ENCODE measurements at regions not wholly inside any gene's neighbourhood (a gene's known extent, or its start where the extent isn't known, plus 50 kb on each side); places are given as distances from the start of the nearest gene placed in this dataset.
A peak's percentile ranks its signal among the peaks of the same experiment; 100 is the strongest.

GRCh38 chr7:94332571-94332970 is 62.1 kb upstream of the COL1A2 start:
- ChIA-PET CTCF (interaction anchor here (2.3 kb wide), 1 partner anchor 12 kb away, joined by 5 read pairs; no protein-coding TSS in a partner anchor), POLR2A (no interaction called here)
- ATAC-seq: no peak
- H3K4me1 ChIP-seq: no peaks in the 10 kb centered on the region
- H3K4me2 ChIP-seq: no peak overlapping the region
- FAIRE-seq: no peak
- peak in 1 of 2 experiments; percentile 4 for DNase-seq (ENCODE audit: low read depth in 1 of 2, low spot score in 1 of 2)
- H3K4me3 ChIP-seq: no peak overlapping the region
- no peak for TF ChIP-seq MYC (IDR thresholded peaks at IDR 0.05; ENCODE audit: borderline replicate concordance, low read length)
- TF ChIP-seq POLR2AphosphoS2 (conservative IDR thresholded peaks at IDR 0.05; ENCODE audit: low read length): no peak
- TF ChIP-seq CBX8 (IDR thresholded peaks at IDR 0.05): no peak
- no peak for TF ChIP-seq JUNB (IDR thresholded peaks at IDR 0.05)
- no peak for TF ChIP-seq RFX5 (IDR thresholded peaks at IDR 0.05)
- TF ChIP-seq PBX3 (IDR thresholded peaks at IDR 0.05): no peak
- TF ChIP-seq EHMT2 (IDR thresholded peaks at IDR 0.05; ENCODE audit: low read depth): no peak
- TF ChIP-seq JUN (IDR thresholded peaks at IDR 0.05): no peak
- TF ChIP-seq KDM5A (IDR thresholded peaks at IDR 0.05): no peak
- no peak for TF ChIP-seq PHF8 (IDR thresholded peaks at IDR 0.05; ENCODE audit: borderline replicate concordance, low read depth)
- no peak for TF ChIP-seq GATA3 (IDR thresholded peaks at IDR 0.05; ENCODE audit: borderline replicate concordance)
- no peak for TF ChIP-seq FOSL2 (IDR thresholded peaks at IDR 0.05)
- TF ChIP-seq FOSL2 (CRISPR knock-in tag; IDR thresholded peaks at IDR 0.05): no peak
- no peak for TF ChIP-seq EP300 (IDR thresholded peaks at IDR 0.05)
- no peak for TF ChIP-seq ZSCAN20 (CRISPR knock-in tag; IDR thresholded peaks at IDR 0.05)
- no peak for TF ChIP-seq MAFK (IDR thresholded peaks at IDR 0.05; ENCODE audit: partially characterized antibody)
- TF ChIP-seq CEBPB (IDR thresholded peaks at IDR 0.05): no peak
- no peak for TF ChIP-seq ESRRA (IDR thresholded peaks at IDR 0.05; ENCODE audit: borderline replicate concordance, low read length)
- no peak for TF ChIP-seq NFE2L2 (conservative IDR thresholded peaks at IDR 0.05; ENCODE audit: low read length)
- no peak for TF ChIP-seq E2F6 (IDR thresholded peaks at IDR 0.05; ENCODE audit: borderline replicate concordance, low read depth)
- no peak for TF ChIP-seq HEYL (CRISPR knock-in tag; IDR thresholded peaks at IDR 0.05)
- H3K9me3 ChIP-seq: no peaks in the 10 kb centered on the region
- H3K27ac ChIP-seq: no peak overlapping the region
- 83% methylated on average over 2 of the region's 2 CpGs for WGBS (ENCODE audit: missing lambda C conversion rate)

GRCh38 chr7:94333810-94334209 is 60.9 kb upstream of the COL1A2 start:
- no peak for FAIRE-seq
- Histone ChIP-seq H3K9me3 (no peaks in the 10 kb centered on the region), H3K4me2 (no peak overlapping the region), H3K27ac (no peak overlapping the region), H3K4me1 (no peaks in the 10 kb centered on the region), H3K4me3 (no peak overlapping the region)
- no peak for DNase-seq (ENCODE audit: low read depth in 1 of 2, low spot score in 1 of 2)
- POLR2A ChIA-PET: no interaction called here
- CTCF ChIA-PET: interaction anchor here (1.6 to 2.3 kb wide), 2 partner anchors 8 to 11 kb away, joined by 3 to 5 read pairs; no protein-coding TSS in a partner anchor
- no peak for ATAC-seq
- TF ChIP-seq ZFP36 (IDR thresholded peaks at IDR 0.05; ENCODE audit: borderline replicate concordance, partially characterized antibody): no peak
- no peak for TF ChIP-seq PHF8 (IDR thresholded peaks at IDR 0.05; ENCODE audit: borderline replicate concordance, low read depth)
- TF ChIP-seq HOXA7 (CRISPR knock-in tag; IDR thresholded peaks at IDR 0.05): no peak
- no peak for TF ChIP-seq ELK1 (IDR thresholded peaks at IDR 0.05; ENCODE audit: low read depth, low read length)

GRCh38 chr7:94335586-94335985 is 59.1 kb upstream of the COL1A2 start:
- no peak for TF ChIP-seq REST (IDR thresholded peaks at IDR 0.05)
- Histone ChIP-seq H3K9me3 (no peaks in the 10 kb centered on the region), H3K4me1 (no peaks in the 10 kb centered on the region), H3K27ac (no peak overlapping the region), H3K4me3 (no peak overlapping the region), H3K4me2 (no peak overlapping the region)
- 65% methylated on average over 1 of the region's 1 CpG for WGBS (ENCODE audit: missing lambda C conversion rate)
- ATAC-seq: no peak
- no peak for FAIRE-seq
- POLR2A ChIA-PET: no interaction called here
- CTCF ChIA-PET: no interaction called here
- DNase-seq (ENCODE audit: low read depth in 1 of 2, low spot score in 1 of 2): no peak
